ENCODE measurements at regions not wholly inside any gene's neighbourhood (a gene's known extent, or its start where the extent isn't known, plus 50 kb on each side); places are given as distances from the start of the nearest gene placed in this dataset.

- CTCF ChIA-PET, result no interaction called here
- POLR2A ChIA-PET, result no interaction called here
- no peak for DNase-seq (ENCODE audit: extremely low spot score)
- TF ChIP-seq LEF1 (IDR thresholded peaks at IDR 0.05; ENCODE audit: borderline replicate concordance) (no peak), L3MBTL2 (conservative IDR thresholded peaks at IDR 0.05) (no peak), FOXA1 (IDR thresholded peaks at IDR 0.05) (no peak), TARDBP (IDR thresholded peaks at IDR 0.05) (no peak), SUZ12 (IDR thresholded peaks at IDR 0.05) (no peak), HDGF (IDR thresholded peaks at IDR 0.05; ENCODE audit: borderline replicate concordance) (no peak), ELF4 (IDR thresholded peaks at IDR 0.05) (no peak), BHLHE40 (IDR thresholded peaks at IDR 0.05; ENCODE audit: borderline replicate concordance) (no peak), CTBP1 (IDR thresholded peaks at IDR 0.05; ENCODE audit: borderline replicate concordance) (no peak), FOXK2 (IDR thresholded peaks at IDR 0.05) (no peak), SP1 (IDR thresholded peaks at IDR 0.05) (no peak), PKNOX1 (IDR thresholded peaks at IDR 0.05) (no peak), ARNT (IDR thresholded peaks at IDR 0.05) (no peak), FOXM1 (IDR thresholded peaks at IDR 0.05; ENCODE audit: borderline replicate concordance) (no peak), ZNF384 (IDR thresholded peaks at IDR 0.05) (no peak), NFRKB (IDR thresholded peaks at IDR 0.05) (no peak)
Measured at GRCh38 chr16:6125483-6126259, 1028.1 kb upstream of the EEF2KMT start.

- ChIA-PET POLR2A (no interaction called here), CTCF (no interaction called here)
- TF ChIP-seq SUZ12 (IDR thresholded peaks at IDR 0.05) (no peak), SP1 (IDR thresholded peaks at IDR 0.05) (no peak), ELF4 (IDR thresholded peaks at IDR 0.05) (no peak), L3MBTL2 (conservative IDR thresholded peaks at IDR 0.05) (no peak), FOXK2 (IDR thresholded peaks at IDR 0.05) (no peak), LEF1 (IDR thresholded peaks at IDR 0.05; ENCODE audit: borderline replicate concordance) (no peak)
- DNase-seq (ENCODE audit: extremely low spot score), result no peak
Measured at GRCh38 chr16:6124136-6124535, 1026.5 kb upstream of the EEF2KMT start.

- CTCF ChIA-PET, result no interaction called here
- no peak for TF ChIP-seq FOXM1 (IDR thresholded peaks at IDR 0.05; ENCODE audit: borderline replicate concordance)
- TF ChIP-seq L3MBTL2 (conservative IDR thresholded peaks at IDR 0.05), result no peak
- no peak for TF ChIP-seq SUZ12 (IDR thresholded peaks at IDR 0.05)
- no peak for TF ChIP-seq ARNT (IDR thresholded peaks at IDR 0.05)
- no peak for TF ChIP-seq TARDBP (IDR thresholded peaks at IDR 0.05)
- no peak for TF ChIP-seq CTBP1 (IDR thresholded peaks at IDR 0.05; ENCODE audit: borderline replicate concordance)
- TF ChIP-seq NFRKB (IDR thresholded peaks at IDR 0.05), result no peak
- no peak for TF ChIP-seq FOXA1 (IDR thresholded peaks at IDR 0.05)
- TF ChIP-seq FOXK2 (IDR thresholded peaks at IDR 0.05), result no peak
- no peak for TF ChIP-seq BHLHE40 (IDR thresholded peaks at IDR 0.05; ENCODE audit: borderline replicate concordance)
- no peak for TF ChIP-seq PKNOX1 (IDR thresholded peaks at IDR 0.05)
- TF ChIP-seq SP1 (IDR thresholded peaks at IDR 0.05), result no peak
- no peak for TF ChIP-seq ELF4 (IDR thresholded peaks at IDR 0.05)
- no peak for TF ChIP-seq LEF1 (IDR thresholded peaks at IDR 0.05; ENCODE audit: borderline replicate concordance)
- no peak for TF ChIP-seq ZNF384 (IDR thresholded peaks at IDR 0.05)
- TF ChIP-seq HDGF (IDR thresholded peaks at IDR 0.05; ENCODE audit: borderline replicate concordance), result no peak
- POLR2A ChIA-PET, result no interaction called here
- no peak for DNase-seq (ENCODE audit: extremely low spot score)
Measured at GRCh38 chr16:6122401-6122800, 1024.8 kb upstream of the EEF2KMT start.

GRCh38 chr16:6114691-6115090 lies 1017.1 kb upstream of the EEF2KMT start:
- ChIA-PET CTCF (no interaction called here), POLR2A (no interaction called here)
- TF ChIP-seq FOXM1 (IDR thresholded peaks at IDR 0.05; ENCODE audit: borderline replicate concordance) (no peak), ELF4 (IDR thresholded peaks at IDR 0.05) (no peak), SP1 (IDR thresholded peaks at IDR 0.05) (no peak), SUZ12 (IDR thresholded peaks at IDR 0.05) (no peak), L3MBTL2 (conservative IDR thresholded peaks at IDR 0.05) (no peak), BHLHE40 (IDR thresholded peaks at IDR 0.05; ENCODE audit: borderline replicate concordance) (no peak), CTBP1 (IDR thresholded peaks at IDR 0.05; ENCODE audit: borderline replicate concordance) (no peak), TARDBP (IDR thresholded peaks at IDR 0.05) (no peak), ARNT (IDR thresholded peaks at IDR 0.05) (no peak), PKNOX1 (IDR thresholded peaks at IDR 0.05) (no peak), ZNF384 (IDR thresholded peaks at IDR 0.05) (no peak), FOXK2 (IDR thresholded peaks at IDR 0.05) (no peak), LEF1 (IDR thresholded peaks at IDR 0.05; ENCODE audit: borderline replicate concordance) (no peak), HDGF (IDR thresholded peaks at IDR 0.05; ENCODE audit: borderline replicate concordance) (no peak)
- DNase-seq (ENCODE audit: extremely low spot score), result no peak

GRCh38 chr16:6113749-6114148 lies 1016.2 kb upstream of the EEF2KMT start:
- POLR2A ChIA-PET, result no interaction called here
- CTCF ChIA-PET, result no interaction called here
- TF ChIP-seq ELF4 (IDR thresholded peaks at IDR 0.05) (no peak), TARDBP (IDR thresholded peaks at IDR 0.05) (no peak), BHLHE40 (IDR thresholded peaks at IDR 0.05; ENCODE audit: borderline replicate concordance) (no peak), PKNOX1 (IDR thresholded peaks at IDR 0.05) (no peak), LEF1 (IDR thresholded peaks at IDR 0.05; ENCODE audit: borderline replicate concordance) (no peak), FOXK2 (IDR thresholded peaks at IDR 0.05) (no peak), ARNT (IDR thresholded peaks at IDR 0.05) (no peak), SUZ12 (IDR thresholded peaks at IDR 0.05) (no peak), ZNF384 (IDR thresholded peaks at IDR 0.05) (no peak), SP1 (IDR thresholded peaks at IDR 0.05) (no peak), HDGF (IDR thresholded peaks at IDR 0.05; ENCODE audit: borderline replicate concordance) (no peak), FOXA1 (IDR thresholded peaks at IDR 0.05) (no peak), FOXM1 (IDR thresholded peaks at IDR 0.05; ENCODE audit: borderline replicate concordance) (no peak), NFRKB (IDR thresholded peaks at IDR 0.05) (no peak), L3MBTL2 (conservative IDR thresholded peaks at IDR 0.05) (no peak), CTBP1 (IDR thresholded peaks at IDR 0.05; ENCODE audit: borderline replicate concordance) (no peak)
- no peak for DNase-seq (ENCODE audit: extremely low spot score)
